Stimulated activated CD4-positive, alpha-beta T cell treated with anti-CD3 and anti-CD28 coated beads, Interleukin-4, amount 100 ng/mL, for 1 hour (primary cell): ENCODE measurements at regions not wholly inside any gene's neighbourhood (a gene's known extent, or its start where the extent isn't known, plus 50 kb on each side); places are given as distances from the start of the nearest gene placed in this dataset.

ENCODE experiments used
- DNase-seq: peaks from one replicate; pipeline ENCODE4 v3.0.0-alpha.2; 2020

DNA sequence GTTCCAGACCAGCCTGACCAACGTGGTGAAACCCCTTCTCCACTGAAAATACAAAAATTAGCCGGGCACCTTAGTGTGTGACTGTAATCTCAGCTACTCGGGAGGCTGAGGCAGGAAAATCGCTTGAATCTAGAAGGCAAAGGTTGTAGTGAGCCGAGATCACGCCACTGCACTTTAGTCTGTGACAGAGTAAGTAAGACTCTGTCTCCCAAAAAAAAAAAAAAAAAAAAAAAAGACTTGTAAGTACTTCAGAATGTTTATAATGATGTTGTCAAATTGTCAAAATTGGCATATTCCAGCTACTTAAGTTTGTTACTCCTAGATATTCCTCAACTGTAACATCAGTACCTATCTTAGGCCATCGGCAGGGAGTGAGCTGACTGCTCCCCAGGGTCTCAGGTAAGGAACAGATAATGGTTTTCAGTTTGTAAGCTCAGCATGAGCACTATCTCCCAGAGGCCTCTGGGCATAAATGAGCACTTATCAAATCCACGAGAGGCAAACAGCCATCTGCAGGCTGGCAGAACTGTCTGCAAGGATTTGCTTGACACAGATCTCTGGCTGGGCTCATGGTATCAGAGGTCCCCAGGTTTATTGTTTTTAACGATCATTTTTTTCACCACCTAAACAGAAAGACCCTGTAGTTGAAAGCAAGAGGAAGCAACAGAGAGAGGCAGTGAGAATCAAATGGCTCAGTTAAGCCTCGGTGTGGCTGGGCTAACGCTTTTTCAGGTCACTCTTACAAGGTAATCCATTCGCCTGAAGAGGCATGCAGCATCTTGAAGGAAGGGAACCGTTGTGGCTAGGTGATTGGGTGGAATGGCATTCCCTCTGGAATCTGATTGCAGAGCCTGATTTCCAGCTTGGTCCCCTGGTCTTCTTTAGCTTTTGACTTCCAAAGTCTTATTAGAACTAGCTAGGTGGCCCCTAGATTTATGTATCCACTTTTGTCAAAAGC lies 115.9 kb downstream of the LY86 start:
- DNase-seq = no peak

DNA sequence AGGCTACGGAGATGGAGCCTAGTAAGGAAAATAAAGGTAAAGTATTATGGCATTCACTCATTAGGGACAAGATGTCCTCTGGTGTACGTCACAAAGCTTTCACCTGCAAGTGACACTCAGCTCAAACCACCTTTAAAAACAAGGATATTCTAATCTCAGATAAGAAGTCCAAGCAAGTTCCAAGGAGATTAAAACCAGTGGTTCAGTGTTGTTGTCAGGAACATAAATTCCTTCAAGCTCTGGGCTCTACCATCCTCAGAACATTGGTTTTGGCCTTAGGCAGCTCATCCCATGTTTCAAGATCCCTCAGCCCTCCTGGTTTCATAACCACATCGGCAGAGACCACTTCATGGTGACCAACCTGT lies 116.5 kb downstream of the LY86 start:
- no peak for DNase-seq

DNA sequence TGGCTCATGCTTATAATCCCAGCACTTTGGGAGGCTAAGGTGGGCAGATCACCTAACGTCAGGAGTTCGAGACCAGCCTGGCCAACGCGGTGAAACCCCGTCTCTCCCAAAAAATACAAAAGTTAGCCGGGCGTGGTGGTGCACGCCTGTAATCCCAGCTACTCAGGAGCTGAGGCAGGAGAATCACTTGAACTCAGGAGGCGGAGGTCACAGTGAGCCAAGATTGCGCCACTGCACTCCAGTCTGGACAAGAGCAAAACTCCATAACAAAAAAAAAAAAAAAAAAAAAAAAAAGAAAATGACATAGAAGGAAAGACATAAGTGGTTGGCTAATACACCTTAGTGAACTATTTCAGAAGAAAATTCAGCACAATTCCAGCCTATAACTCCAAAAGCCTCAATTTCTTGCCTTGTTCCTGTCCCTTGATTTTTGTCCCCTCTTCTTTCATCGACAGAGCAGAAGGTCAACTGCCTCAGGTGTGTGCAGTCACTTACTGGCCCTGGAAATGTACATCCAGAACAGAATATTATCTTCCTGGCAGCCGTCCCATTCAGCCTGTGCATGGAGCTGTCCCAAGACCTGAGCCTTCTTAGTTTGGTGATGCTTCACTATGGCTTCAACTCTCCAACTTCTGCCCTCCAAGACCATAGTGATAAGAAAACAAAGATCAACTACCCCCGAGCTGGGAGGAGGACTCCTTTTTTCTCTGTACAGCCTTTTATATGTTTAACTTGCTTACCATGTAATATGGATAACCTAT lies 117.6 kb downstream of the LY86 start:
- DNase-seq = no peak

DNA sequence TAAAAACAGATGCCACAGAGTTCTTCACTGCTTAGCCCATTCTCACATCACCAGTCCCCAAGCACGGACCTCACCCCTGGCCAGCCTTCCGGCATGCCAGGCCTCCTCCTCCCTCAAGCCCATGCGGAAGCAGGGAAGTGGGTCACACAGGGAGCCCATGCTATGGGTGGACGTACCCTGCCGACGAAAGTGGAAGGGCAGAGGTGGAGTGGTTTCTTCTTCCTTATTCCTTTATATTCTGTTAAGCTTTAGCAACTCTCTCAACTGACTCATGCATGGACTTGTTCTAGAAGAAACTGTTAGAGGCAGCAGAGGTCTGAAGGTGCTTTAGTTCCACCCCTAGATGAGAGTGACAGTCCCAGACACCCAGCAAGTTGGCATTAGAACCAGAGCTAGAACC lies 118.6 kb downstream of the LY86 start:
- DNase-seq = no peak

DNA sequence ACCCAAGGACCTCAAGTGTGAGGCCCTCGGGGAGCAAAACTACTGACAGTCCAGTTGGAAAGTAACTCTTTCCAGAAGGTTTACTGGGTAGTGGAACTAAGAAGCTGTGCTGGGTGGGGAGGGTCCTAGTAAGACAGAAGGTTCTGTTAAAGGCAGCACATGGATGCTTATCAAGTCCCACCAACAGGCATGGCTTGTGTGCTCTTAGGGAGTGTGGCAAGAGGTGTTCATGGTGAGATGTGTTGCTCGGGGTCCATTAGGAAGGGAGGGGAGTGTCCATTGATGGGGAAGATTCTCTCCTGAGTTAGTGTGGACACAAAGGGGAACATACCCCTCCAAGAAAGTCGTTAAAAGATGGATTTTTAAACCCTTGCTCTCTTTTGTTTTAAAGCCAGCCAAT lies 120.6 kb downstream of the LY86 start:
- DNase-seq = no peak

DNA sequence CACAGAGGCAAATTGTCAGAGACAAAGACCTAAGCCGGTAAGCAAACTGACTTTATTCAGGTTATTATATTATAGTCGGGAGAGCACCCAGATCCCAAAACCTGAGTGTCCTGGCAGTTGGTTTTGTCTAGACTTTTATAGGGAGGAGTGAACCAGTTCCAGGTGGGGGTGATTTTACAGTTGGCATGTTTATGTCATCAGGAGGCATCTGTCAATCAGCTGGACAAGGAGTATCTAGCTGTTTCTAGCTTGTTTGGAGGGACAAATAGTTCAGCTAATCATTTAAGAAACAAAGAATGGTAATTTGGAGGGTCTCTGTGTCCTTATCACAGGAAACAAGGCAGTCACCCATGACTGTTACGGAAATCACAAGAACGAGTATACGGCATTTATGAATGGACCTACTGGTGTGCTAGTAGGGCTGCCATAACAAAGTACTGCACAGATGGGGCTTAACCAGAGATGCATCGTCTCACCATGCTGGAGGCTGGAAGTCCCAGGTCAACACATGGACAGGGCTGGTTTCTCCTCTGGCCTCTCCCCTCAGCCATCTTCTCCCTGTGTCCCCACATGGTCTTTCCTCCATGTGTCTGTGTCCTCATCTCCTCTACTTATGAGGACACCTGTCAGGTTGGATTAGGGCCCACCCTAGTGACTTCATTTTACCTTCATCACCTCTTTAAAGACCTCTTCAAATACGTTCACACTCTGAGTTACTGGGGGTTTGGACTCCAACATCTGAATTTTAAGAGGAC lies 122.7 kb downstream of the LY86 start:
- DNase-seq = no peak

DNA sequence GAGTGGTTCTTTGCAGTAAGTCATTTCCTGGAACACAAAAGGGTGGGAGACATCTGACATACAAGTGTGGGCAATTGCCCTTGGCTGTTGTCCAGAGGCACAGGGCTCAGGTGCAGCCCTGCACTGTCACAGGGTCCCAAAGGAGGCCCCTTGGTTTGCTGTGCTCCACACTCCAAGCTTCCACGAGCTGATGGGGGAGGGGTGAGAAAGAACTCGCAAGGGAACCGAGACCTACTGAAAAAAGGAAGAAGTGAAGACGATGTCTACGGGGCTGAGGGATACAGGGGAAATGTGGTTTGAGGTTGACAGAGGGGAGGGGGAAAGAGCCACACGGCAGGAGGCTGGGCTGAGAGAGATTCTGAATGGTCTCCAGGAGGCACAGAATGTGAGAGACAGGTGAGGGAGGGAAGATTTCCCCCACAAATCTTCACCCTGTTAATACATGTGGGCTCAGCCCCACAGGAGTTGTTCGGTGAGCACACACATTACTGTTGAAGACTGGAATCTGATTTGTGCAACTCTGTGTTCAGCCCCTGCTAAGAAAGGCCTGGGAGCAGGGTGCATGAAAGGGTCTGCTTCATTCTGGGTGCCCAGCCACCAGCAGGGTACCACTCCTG lies 123.4 kb downstream of the LY86 start:
- no peak for DNase-seq

DNA sequence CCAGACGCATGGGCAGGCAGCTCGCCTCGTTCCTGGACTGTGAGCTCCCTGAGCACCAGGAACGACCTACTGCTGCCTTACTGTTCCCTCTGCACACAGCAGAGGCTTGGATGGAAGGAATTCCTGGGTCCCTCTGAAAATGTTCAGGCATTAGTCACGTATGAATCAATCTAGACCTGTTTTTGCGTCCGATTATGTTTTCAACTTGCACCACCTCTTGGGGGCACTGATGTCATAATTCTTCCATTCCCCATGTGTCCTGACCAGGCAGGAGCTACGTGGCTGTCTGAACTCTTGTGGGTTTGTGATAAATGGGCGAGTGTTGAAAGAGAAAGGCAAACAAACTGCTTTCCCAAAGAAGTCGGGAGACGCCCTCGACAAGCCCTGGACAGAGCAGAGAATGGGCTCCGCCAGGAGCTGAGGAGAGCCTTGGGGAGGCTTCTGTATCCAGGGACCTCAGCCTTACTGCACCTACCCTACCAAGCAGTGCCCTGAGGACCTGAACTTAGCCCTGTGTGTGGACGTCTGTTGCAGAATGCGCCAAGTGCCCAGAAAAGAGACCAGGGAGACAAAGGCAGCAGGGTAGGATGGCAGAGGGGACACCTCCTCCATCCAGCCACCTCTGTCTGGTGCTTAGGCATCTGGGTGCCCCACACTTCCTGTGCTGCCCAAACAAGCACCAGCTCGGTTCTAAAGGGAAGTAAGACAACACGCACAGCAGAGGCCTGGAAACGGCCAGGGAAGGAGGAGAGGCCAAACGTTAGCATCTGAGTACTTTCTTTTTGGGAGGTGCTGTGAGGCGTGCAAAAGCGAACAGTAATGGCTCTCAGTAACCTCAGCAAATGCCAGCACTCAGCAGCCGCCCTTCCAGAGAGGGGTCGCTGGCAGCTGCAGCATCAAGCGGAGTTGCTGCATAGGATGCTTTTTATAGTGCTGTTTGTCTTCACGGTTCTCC lies 124.2 kb downstream of the LY86 start:
- DNase-seq = no peak

DNA sequence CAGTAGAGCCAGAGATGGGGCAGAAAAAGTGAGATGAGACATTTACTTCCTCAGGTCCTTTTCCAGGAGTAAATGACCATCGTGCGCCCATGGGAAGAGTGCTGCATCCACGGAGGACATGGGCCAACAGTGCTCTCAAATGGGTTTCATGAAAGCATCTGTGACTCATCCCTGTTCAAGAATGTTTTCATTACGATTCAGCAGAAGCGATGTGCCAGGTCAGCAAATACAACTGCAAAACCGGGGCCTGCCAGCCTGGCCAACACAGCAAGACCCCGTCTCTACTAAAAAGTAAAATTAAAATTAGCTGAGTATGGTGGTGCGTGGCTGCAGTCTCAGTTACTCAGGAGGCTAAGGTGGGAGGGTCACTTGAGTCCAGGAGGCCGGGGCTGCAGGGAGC lies 125.1 kb downstream of the LY86 start:
- DNase-seq = no peak

DNA sequence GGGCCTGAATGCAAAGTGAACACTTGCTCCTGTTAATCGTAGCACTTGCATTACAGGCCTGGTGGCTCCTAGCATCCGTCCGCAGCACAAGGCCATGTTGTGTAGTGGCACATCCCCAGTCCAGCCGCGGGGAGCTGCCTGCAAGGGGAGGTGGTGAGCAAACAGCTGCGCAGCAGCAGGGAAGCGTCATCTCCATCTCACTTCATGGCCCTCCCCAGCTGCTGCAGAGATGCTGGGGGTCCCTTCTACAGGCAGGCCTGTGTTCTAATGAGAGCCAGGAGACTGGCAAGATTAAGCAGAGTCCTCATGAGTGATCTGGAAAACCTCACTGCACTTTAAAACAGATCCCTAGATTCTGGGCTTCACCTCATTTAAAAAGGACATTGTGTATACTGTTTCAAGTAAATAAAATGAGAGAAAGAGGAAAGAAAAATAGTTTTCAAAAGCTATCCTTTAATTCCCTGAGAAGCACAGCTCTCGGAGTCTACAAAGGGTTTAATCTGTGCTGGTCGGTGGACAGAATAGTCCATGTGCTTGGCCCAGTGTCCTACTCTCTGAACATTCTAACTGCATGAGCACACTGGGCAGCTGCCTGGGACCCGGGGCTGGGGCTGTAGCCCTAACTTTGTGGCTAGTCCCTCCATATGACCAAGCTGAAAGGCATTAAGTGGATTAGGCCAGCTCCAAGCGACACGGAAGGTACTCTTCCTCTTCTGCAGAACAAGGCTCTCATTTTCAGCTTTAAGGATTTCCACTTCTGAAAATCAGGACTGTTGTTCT lies 125.8 kb downstream of the LY86 start:
- no peak for DNase-seq

DNA sequence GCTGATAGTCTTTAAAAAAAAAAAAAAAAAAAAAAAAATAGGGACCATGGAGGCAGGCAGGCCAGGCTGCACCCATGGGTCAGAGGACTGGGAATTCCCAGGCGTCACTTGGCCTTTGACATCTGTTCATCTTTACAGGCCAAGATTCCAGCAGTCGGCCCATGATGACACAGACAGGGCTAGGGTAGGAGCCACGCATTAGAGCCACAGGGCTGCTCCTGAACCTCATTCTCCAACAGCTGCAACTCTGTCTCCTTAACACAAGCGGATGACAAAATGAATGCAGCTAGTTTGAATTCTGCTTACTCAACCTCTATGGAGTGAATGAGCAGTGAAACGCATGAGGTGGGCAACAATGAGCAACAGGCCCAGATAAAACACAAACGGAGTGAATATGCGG lies 126.4 kb downstream of the LY86 start:
- DNase-seq = no peak

DNA sequence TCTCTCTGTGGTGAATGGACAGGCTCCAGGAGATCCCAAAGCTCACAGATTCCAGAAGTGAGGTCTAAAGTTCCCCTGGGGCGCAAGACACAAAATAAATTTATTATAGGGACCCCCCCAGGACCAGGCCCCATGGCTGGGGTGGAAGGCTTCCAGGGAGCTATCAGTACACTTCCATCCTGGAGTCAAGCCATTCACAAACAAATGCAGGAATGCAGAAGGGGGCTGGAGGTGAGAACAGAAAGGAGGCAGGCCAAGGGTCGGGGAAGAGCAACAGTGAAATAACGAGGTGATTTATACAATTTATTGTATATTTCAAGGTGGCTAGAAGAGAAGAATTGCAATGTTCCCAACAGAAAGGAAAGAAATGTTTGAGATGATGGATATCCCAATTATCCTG lies 126.9 kb downstream of the LY86 start:
- no peak for DNase-seq

DNA sequence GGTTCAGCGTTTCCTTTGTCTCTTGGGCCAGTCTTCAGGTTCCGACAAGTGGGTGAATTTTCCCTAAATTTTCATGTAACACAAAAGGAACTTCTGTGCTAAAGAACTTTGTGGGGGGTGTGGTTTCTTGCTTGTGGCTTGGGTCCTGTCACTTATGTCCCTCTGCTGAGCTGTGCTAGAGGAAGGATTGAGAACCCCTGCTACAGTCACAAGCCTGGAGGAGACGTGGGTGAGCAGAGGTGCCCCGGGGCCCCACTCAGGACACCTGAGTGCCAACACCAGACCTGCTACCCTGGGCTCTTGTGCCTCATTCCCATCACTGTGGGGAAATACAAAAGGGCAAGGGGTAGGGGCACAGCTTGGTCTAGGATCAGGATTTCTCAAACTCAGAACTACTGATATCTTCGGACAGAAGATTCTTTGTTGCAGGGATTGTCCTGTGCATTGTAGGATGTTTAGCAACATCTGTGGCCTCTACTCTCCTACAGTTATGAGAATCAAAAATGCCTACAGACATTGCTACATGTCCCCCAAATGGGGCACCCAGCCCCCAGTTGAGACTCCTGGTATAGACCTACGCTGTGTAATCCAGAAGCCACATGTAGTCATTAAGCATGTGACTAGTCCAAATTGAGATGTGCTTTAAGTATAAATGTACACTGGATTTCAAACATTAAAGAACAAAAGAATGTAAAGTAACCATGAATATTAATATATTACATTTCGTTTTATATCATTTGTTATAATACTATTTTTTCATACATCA lies 128.7 kb downstream of the LY86 start:
- no peak for DNase-seq

DNA sequence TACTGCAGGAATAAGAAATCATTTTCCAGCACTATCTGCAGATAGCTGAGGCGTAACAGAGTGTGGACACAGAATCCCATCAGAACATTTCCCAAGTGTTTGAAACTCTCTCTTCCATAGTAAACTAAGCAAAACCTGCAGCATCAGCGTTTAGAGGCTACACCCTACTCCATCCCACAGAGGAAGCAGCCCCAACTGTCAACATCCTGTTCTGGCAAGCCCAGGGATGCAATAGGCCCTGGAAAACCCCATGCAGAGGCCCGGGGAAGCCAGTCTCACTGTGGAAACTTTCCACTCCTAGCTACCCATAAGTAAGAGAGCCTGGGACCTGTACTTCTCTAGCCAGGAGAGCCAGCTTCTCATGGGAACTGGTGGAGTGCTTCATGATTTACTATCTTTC lies 129.4 kb downstream of the LY86 start:
- no peak for DNase-seq

DNA sequence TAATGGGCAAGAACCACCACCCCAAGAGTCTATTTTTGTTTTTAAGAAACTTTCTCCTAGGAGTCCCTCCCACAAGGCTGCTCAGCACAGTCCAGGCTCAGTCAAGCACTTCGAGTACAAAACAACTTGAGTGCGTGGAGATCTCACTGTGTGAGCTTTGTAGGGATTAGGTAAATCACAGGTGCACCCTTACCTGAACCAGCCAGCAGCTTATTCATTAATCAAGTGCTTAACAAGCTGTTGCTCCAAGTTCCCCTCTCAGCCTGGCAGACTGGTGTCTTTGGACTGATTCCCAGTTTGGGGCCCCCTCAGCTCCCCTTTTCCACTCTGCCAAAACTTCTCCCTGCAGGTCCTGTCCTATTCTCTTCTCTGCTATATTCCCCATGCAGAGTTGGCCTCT lies 133.1 kb downstream of the LY86 start:
- DNase-seq = no peak

DNA sequence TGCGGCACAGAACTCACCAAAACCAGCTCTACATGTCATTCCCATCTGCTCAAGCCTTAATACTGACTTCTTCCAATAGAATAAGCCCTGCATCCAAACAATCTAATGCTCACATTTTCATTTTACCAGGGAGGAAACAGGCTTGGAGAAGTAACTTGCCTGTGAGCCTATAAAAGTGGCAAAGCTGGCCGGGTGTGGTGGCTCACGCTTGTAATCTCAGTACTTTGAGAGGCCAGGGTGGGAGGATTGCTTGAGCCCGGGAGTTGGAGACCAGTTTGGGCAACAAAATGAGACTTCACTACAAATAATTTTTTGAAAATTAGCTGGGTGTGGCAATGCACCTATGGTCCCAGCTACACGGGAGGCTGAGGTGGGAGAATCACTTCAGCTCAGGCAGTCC lies 133.7 kb downstream of the LY86 start:
- no peak for DNase-seq

DNA sequence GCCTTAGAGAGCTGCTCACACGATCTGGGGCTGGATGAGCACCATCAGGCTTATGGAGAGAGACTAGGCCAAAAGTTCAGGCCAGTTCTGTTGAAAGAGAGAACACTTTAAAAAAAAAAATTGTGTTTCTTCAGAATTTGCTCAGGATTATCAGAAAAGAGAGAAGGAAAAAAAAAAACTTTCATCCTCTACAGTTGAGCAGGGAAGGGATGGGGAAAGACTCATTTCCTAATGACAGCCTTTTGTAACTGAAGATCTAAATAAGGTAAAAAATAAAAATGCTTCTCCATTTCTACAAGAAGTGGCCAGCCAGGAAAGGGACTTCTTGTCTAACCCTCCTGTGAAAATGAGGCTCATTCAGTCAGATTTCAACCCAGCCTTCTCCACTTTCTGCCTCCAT lies 134.8 kb downstream of the LY86 start:
- no peak for DNase-seq

DNA sequence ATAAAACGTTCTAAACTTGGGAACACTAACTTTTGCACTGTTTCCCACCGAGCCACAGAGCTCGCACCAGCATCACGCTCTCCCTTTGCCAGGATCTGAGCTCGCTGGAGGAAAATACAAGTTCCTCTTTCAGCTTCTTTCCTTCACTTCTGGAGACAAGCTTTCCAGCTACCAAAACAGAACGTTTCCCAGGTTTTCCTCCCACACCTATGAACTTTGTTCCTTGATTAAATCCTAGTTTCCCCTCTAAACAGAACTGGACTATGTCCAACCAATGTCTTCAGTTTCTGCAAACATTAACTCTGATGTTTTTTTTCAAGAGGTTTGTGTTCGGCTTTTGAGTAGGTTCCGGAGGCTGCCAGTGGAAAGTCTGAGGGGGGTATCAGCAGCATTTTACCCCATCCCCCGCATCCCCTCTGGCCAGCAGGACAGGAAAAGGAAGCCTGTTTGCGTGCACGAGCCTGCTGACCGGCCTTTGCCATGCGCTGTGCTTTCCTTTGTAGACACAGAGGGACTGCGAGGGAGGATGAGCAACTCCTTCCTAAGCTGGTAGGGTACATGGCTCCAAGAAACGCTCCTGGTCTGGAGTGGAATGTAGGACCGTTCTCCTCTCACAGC lies 135.5 kb downstream of the LY86 start:
- no peak for DNase-seq

DNA sequence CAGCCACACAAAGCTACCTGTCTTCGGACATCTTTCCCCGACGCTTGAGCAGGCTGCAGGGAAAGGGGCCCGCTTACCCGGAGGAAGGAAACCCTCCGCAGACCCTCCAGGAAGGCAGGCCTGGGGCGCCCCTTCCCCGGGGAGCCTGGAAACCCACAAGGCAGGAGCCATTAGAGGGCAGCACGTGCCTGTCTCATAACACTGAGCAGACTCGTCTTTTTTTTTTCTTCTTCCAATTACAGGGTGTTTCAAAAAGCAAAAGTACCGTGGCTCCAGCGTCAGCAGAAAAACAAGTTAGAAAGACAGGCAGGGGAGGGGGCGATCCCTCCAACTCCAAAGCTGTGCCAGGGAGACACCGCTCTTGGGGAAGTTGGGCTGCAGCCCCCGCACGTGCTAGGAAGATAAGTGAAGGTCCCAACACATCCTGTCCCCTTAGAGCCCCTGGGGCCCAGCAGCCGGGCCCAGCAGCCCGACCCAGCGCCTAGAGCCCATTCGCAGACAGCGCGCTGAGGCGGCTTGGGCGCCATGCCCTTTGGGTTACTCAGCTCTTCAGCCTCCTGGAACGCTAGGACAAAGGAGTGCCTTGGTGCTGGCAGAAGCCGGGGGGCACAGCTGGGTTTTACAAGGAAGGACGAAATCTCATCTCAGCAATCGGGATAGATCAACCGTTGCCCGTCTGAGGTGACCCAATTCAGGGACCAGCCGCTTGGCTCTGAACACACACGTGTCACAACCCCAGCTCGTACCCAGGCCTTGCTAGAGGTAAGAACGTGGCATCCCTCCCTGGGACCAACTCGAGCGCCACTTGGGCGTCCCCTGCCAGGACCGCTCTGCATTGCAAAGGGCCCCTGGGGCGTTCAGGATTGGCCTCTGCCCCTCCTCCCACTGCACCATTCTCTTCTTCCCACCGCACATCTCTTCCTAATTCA lies 136.3 kb downstream of the LY86 start:
- DNase-seq = peak; percentile 70
